Neuronal stem cell (in vitro differentiated cells): ENCODE measurements at regions not wholly inside any gene's neighbourhood (a gene's known extent, or its start where the extent isn't known, plus 50 kb on each side); places are given as distances from the start of the nearest gene placed in this dataset.
A peak's percentile ranks its signal among the peaks of the same experiment; 100 is the strongest.

ENCODE experiments used
- DNase-seq: peaks from one replicate; pipeline ENCODE4 v3.0.0-alpha.2; 2013; ENCODE audit warnings: low spot score
- H2AFZ ChIP-seq: one replicate; pipeline ENCODE4 v1.6.1; 2013; ENCODE audit warnings: mild to moderate bottlenecking, low read length, inconsistent platforms
- H2AK5ac ChIP-seq: 2 replicates; pipeline ENCODE4 v1.6.1; 2013; ENCODE audit warnings: low read depth, mild to moderate bottlenecking, inconsistent platforms, low read length, moderate library complexity, mixed read lengths
- H2BK120ac ChIP-seq: 2 replicates; pipeline ENCODE4 v1.6.1; 2013; ENCODE audit warnings: low read depth, mild to moderate bottlenecking, inconsistent platforms, low read length, moderate library complexity, mixed read lengths
- H2BK12ac ChIP-seq: one replicate; pipeline ENCODE4 v1.6.1; 2013; ENCODE audit warnings: low read length, inconsistent platforms
- H2BK15ac ChIP-seq: 2 replicates; pipeline ENCODE4 v1.6.1; 2013; ENCODE audit warnings: mild to moderate bottlenecking, low read length, inconsistent platforms, mixed read lengths
- H2BK5ac ChIP-seq: one replicate; pipeline ENCODE4 v1.6.1; 2013; ENCODE audit warnings: inconsistent platforms, mild to moderate bottlenecking, low read length, moderate library complexity
- H3K14ac ChIP-seq: one replicate; pipeline ENCODE4 v1.6.1; 2013; ENCODE audit warnings: low read length, inconsistent platforms
- H3K18ac ChIP-seq: 2 replicates; pipeline ENCODE4 v1.6.1; 2013; ENCODE audit warnings: low read length, inconsistent platforms
- H3K23ac ChIP-seq: 2 replicates; pipeline ENCODE4 v1.6.1; 2013; ENCODE audit warnings: low read depth, mild to moderate bottlenecking, mixed read lengths, low read length, inconsistent platforms; ENCODE audit not compliant: poor library complexity
- H3K27ac ChIP-seq: replicated peaks from 3 replicates; pipeline ENCODE4 v1.5.1; 2013; ENCODE audit warnings: low read length, inconsistent platforms
- H3K27me3 ChIP-seq, 3 experiments: 2 replicates each; pipeline ENCODE4 v1.6.1; 2013; ENCODE audit warnings: low read length in 3 of 3, mild to moderate bottlenecking in 2 of 3, inconsistent platforms in 1 of 3, low read depth in 1 of 3, mixed read lengths in 1 of 3, moderate library complexity in 1 of 3; ENCODE audit not compliant: control insufficient read depth in 3 of 3, insufficient read depth in 3 of 3
- H3K36me3 ChIP-seq, 2 donors: replicated peaks in 1 of 2; 2 replicates each; pipeline ENCODE4 v1.6.1; 2013; ENCODE audit warnings: low read length in 2 of 2; ENCODE audit not compliant: control insufficient read depth in 2 of 2, insufficient read depth in 2 of 2
- H3K4ac ChIP-seq: 2 replicates; pipeline ENCODE4 v1.6.1; 2013; ENCODE audit warnings: inconsistent platforms, mild to moderate bottlenecking, low read length, moderate library complexity
- H3K4me1 ChIP-seq, 2 donors: 1 replicate in 1 of 2; 2 replicates in 1 of 2; pipeline ENCODE4 v1.6.1; 2013; ENCODE audit warnings: low read length in 2 of 2, low read depth in 1 of 2; ENCODE audit not compliant: control insufficient read depth in 2 of 2, insufficient read depth in 1 of 2
- H3K4me2 ChIP-seq: one replicate; pipeline ENCODE4 v1.6.1; 2013; ENCODE audit warnings: mild to moderate bottlenecking, low read length, inconsistent platforms; ENCODE audit not compliant: insufficient read depth, poor library complexity, severe bottlenecking
- H3K4me3 ChIP-seq, 2 donors: 2 replicates each; pipeline ENCODE4 v1.5.1; 2013; ENCODE audit warnings: low read length in 2 of 2, mild to moderate bottlenecking in 2 of 2, inconsistent platforms in 1 of 2, moderate library complexity in 1 of 2
- H3K79me1 ChIP-seq: one replicate; pipeline ENCODE4 v1.6.1; 2013; ENCODE audit warnings: low read depth, mild to moderate bottlenecking, inconsistent platforms, low read length, moderate library complexity
- H3K9ac ChIP-seq: one replicate; pipeline ENCODE4 v1.6.1; 2013; ENCODE audit warnings: mild to moderate bottlenecking, low read depth, low read length, inconsistent platforms; ENCODE audit not compliant: poor library complexity
- H3K9me3 ChIP-seq, 2 donors: replicated peaks in 1 of 2; 2 replicates each; pipeline versions ENCODE3 to v1.6.1; 2013; ENCODE audit warnings: low read length in 2 of 2, mild to moderate bottlenecking in 2 of 2, inconsistent platforms in 1 of 2, low read depth in 1 of 2, mixed read lengths in 1 of 2, moderate library complexity in 1 of 2; ENCODE audit not compliant: control insufficient read depth in 2 of 2, insufficient read depth in 1 of 2
- H4K8ac ChIP-seq: one replicate; pipeline ENCODE4 v1.6.1; 2013; ENCODE audit warnings: low read depth, mild to moderate bottlenecking, inconsistent platforms, low read length, moderate library complexity
- H4K91ac ChIP-seq: one replicate; pipeline ENCODE4 v1.6.1; 2013; ENCODE audit warnings: low read length, low read depth, mild to moderate bottlenecking, inconsistent platforms; ENCODE audit not compliant: poor library complexity
- WGBS, 2 donors: extraction: QIAGEN DNeasy Blood & Tissue Kit; methylation state at CpG; one replicate each; pipeline ENCODE4 v1.1.7; 2013; ENCODE audit warnings: missing lambda C conversion rate in 2 of 2, mixed read lengths in 1 of 2; ENCODE audit not compliant: insufficient read length in 2 of 2, insufficient replicate concordance in 1 of 2; ENCODE audit errors: extremely low coverage in 2 of 2; 5-methylcytosine and 5-hydroxymethylcytosine counted together

- Histone ChIP-seq H3K4ac (no peak overlapping the region), H4K91ac (no peak overlapping the region), H2BK15ac (no peak overlapping the region), H3K9me3 (no peaks in the 10 kb centered on the region), H3K79me1 (no peaks in the 10 kb centered on the region), H3K4me1 (no peaks in the 10 kb centered on the region), H4K8ac (no peak overlapping the region), H2BK5ac (no peak overlapping the region), H3K14ac (no peak overlapping the region), H2AK5ac (no peak overlapping the region), H3K27ac (no peak overlapping the region), H3K36me3 (no peaks in the 10 kb centered on the region), H3K4me3 (no peak overlapping the region), H2AFZ (no peak overlapping the region), H3K4me2 (no peak overlapping the region), H3K9ac (no peak overlapping the region), H3K23ac (no peak overlapping the region), H3K27me3 (no peaks in the 10 kb centered on the region), H3K18ac (no peak overlapping the region), H2BK12ac (no peak overlapping the region), H2BK120ac (no peak overlapping the region)
- WGBS, 2 donors = no CpG with 5 or more reads among the region's 1 CpG
- DNase-seq = no peak
Observed at GRCh38 chr18:55114876-55115275, 155.6 kb upstream of the CCDC68 start.

- no CpG with 5 or more reads among the region's 5 CpGs for WGBS, 2 donors
- no peaks in the 10 kb centered on the region for H3K4me1 ChIP-seq
Observed at GRCh38 chr18:55113800-55114199, 154.5 kb upstream of the CCDC68 start.

GRCh38 chr18:55111271-55111670 lies 152.0 kb upstream of the CCDC68 start:
- H3K27ac ChIP-seq = no peak overlapping the region
- no peaks in the 10 kb centered on the region for H3K36me3 ChIP-seq
- H2BK15ac ChIP-seq = no peak overlapping the region
- H2BK12ac ChIP-seq = no peak overlapping the region
- no peak overlapping the region for H3K4me3 ChIP-seq
- H3K4me1 ChIP-seq = no peaks in the 10 kb centered on the region
- no peak overlapping the region for H2AFZ ChIP-seq
- no peak overlapping the region for H3K23ac ChIP-seq
- no peak overlapping the region for H3K4ac ChIP-seq
- H3K9ac ChIP-seq = no peak overlapping the region
- no peak overlapping the region for H2BK120ac ChIP-seq
- H4K8ac ChIP-seq = no peak overlapping the region
- no peak for DNase-seq
- no peak overlapping the region for H2BK5ac ChIP-seq
- H4K91ac ChIP-seq = no peak overlapping the region
- no peaks in the 10 kb centered on the region for H3K27me3 ChIP-seq
- H3K9me3 ChIP-seq = no peaks in the 10 kb centered on the region
- no peaks in the 10 kb centered on the region for H3K79me1 ChIP-seq
- no peak overlapping the region for H3K18ac ChIP-seq
- H3K14ac ChIP-seq = no peak overlapping the region
- H3K4me2 ChIP-seq = no peak overlapping the region
- no peak overlapping the region for H2AK5ac ChIP-seq

More at GRCh38 chr18:55113800-55114199, 154.5 kb upstream of the CCDC68 start:
- no peak overlapping the region for H3K14ac ChIP-seq
- H3K36me3 ChIP-seq = no peaks in the 10 kb centered on the region
- H3K4ac ChIP-seq = no peak overlapping the region
- no peak overlapping the region for H4K91ac ChIP-seq
- no peak overlapping the region for H4K8ac ChIP-seq
- no peak overlapping the region for H3K23ac ChIP-seq
- no peak overlapping the region for H2BK15ac ChIP-seq
- H3K4me2 ChIP-seq = no peak overlapping the region
- no peak overlapping the region for H2AK5ac ChIP-seq
- H3K18ac ChIP-seq = no peak overlapping the region
- H3K27ac ChIP-seq = no peak overlapping the region
- H3K9ac ChIP-seq = no peak overlapping the region
- H3K79me1 ChIP-seq = no peaks in the 10 kb centered on the region
- no peak overlapping the region for H2BK120ac ChIP-seq
- H3K9me3 ChIP-seq = no peaks in the 10 kb centered on the region
- H2BK12ac ChIP-seq = no peak overlapping the region
- H3K27me3 ChIP-seq = no peaks in the 10 kb centered on the region
- H2BK5ac ChIP-seq = no peak overlapping the region
- no peak for DNase-seq
- H2AFZ ChIP-seq = no peak overlapping the region
- no peak overlapping the region for H3K4me3 ChIP-seq

GRCh38 chr18:55110436-55110835 lies 151.2 kb upstream of the CCDC68 start:
- WGBS, 2 donors = no CpG with 5 or more reads among the region's 9 CpGs
- H2BK5ac ChIP-seq = no peak overlapping the region
- no peak overlapping the region for H2BK15ac ChIP-seq

More at GRCh38 chr18:55110436-55110835, 151.2 kb upstream of the CCDC68 start:
- Histone ChIP-seq H3K4ac (no peak overlapping the region), H3K27me3 (no peaks in the 10 kb centered on the region), H3K4me3 (no peak overlapping the region), H3K9me3 (no peaks in the 10 kb centered on the region), H3K4me2 (no peak overlapping the region), H2BK12ac (no peak overlapping the region), H3K14ac (no peak overlapping the region), H3K27ac (no peak overlapping the region), H4K8ac (no peak overlapping the region), H3K9ac (no peak overlapping the region), H2AFZ (peak overlapping the region; percentile 31), H2BK120ac (no peak overlapping the region), H4K91ac (no peak overlapping the region), H2AK5ac (no peak overlapping the region), H3K79me1 (no peaks in the 10 kb centered on the region), H3K4me1 (no peaks in the 10 kb centered on the region), H3K36me3 (no peaks in the 10 kb centered on the region), H3K18ac (no peak overlapping the region), H3K23ac (no peak overlapping the region)
- no peak for DNase-seq
